ENCODE measurements at regions not wholly inside any gene's neighbourhood (a gene's known extent, or its start where the extent isn't known, plus 50 kb on each side); places are given as distances from the start of the nearest gene placed in this dataset.

GRCh38 chr4:15231265-15232091, 196.4 kb upstream of the C1QTNF7 start:
- Histone ChIP-seq H3K4me3 (no peak overlapping the region), H3K4me1 (ENCODE audit: insufficient read depth) (peaks cover 18% of the 10 kb centered on the region), H3K36me3 (replicated peaks; ENCODE audit: insufficient read depth, low read depth) (no peaks in the 10 kb centered on the region), H2AFZ (no peak overlapping the region), H3K4me2 (no peak overlapping the region), H3K9me3 (ENCODE audit: low read depth) (no peaks in the 10 kb centered on the region), H3K79me2 (no peaks in the 10 kb centered on the region), H3K27ac (no peak overlapping the region), H4K20me1 (ENCODE audit: insufficient read depth, poor library complexity, severe bottlenecking) (no peaks in the 10 kb centered on the region), H3K27me3 (no peaks in the 10 kb centered on the region), H3K9me2 (replicated peaks; ENCODE audit: insufficient read depth) (no peaks in the 10 kb centered on the region)
- peak; percentile 88 for DNase-seq (ENCODE audit: low spot score)
- TF ChIP-seq CTCF (IDR thresholded peaks at IDR 0.05; ENCODE audit: poor library complexity) (peak; percentile 75), EZH2phosphoT487 (IDR thresholded peaks at IDR 0.05; ENCODE audit: low read depth, severe bottlenecking, unreplicated experiment) (no peak)
- WGBS (ENCODE audit: low lambda C conversion rate, missing lambda C conversion rate): 53% methylated on average over 8 of the region's 8 CpGs

DNA sequence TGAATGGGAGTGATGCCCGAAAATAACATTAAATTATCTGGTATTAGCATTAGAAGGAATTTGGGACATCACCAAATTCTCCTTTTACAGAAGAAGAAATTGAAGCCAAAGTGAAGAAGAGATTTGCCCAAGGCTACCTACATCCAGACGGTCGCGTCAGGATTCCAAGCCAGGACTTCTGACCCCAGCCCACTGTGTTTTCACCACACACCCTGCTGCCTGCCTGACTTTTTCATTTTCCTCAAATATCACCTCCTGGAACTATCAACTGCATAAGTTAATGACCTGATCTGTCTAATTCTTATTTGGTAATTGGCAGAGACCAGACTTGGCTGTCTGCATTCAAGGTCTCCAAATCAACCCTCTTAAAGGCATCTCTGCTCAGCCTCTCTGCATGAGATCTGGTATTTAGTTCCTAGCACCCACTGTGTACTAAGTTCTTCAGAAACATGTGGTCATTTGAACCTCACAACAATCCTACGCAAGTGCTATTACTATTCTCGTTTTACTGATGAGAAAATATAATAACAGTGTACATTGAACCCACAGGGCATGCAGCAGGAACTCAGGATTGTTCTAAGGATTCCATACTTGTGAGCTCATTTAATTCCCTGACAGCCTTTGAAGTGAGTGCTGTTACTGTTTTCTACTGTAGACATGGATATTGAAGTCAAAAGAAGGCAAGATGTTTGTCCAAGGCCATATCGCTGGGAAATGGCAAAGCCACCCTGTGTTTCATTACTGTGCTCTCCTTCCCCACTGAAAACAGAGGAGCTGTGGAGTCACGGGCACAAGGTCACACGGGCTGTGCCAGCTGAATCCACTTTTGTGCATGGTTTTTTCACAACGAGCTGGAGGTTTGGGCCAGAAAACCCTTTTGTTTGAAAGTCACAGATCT, 195.2 kb upstream of the C1QTNF7 start:
- no peak overlapping the region for H2AFZ ChIP-seq
- no peaks in the 10 kb centered on the region for H3K36me3 ChIP-seq (replicated peaks; ENCODE audit: insufficient read depth, low read depth)
- H3K4me3 ChIP-seq: no peak overlapping the region
- H3K79me2 ChIP-seq: no peaks in the 10 kb centered on the region
- TF ChIP-seq CTCF (IDR thresholded peaks at IDR 0.05; ENCODE audit: poor library complexity): no peak
- TF ChIP-seq EZH2 (IDR thresholded peaks at IDR 0.05; ENCODE audit: borderline replicate concordance): no peak
- TF ChIP-seq EZH2phosphoT487 (IDR thresholded peaks at IDR 0.05; ENCODE audit: low read depth, severe bottlenecking, unreplicated experiment): no peak
- H4K20me1 ChIP-seq (ENCODE audit: insufficient read depth, poor library complexity, severe bottlenecking): no peaks in the 10 kb centered on the region
- WGBS (ENCODE audit: low lambda C conversion rate, missing lambda C conversion rate): 69% methylated on average over 10 of the region's 10 CpGs
- H3K9me2 ChIP-seq (replicated peaks; ENCODE audit: insufficient read depth): no peaks in the 10 kb centered on the region
- peak; percentile 25 for DNase-seq (ENCODE audit: low spot score)
- no peaks in the 10 kb centered on the region for H3K27me3 ChIP-seq
- H3K4me1 ChIP-seq (ENCODE audit: insufficient read depth): peaks cover 18% of the 10 kb centered on the region
- H3K4me2 ChIP-seq: peak overlapping the region; percentile 11
- no peaks in the 10 kb centered on the region for H3K9me3 ChIP-seq (ENCODE audit: low read depth)
- peak overlapping the region; percentile 49 for H3K27ac ChIP-seq

DNA sequence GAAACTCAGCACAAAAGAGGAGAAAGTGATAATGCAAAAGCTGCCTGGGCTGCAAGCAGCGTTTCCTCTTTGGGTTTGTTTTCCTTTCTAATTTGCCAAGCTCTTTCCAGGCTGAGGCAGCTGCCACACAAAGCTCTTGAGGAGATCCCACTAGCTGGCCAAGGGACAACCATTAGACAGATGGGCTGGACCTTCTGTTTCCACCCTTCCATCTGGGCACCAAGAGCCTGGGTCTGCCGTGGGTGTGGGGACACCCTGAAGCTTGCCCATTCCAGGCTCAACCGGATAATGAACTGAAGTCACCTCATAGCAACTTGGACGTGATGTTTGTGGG, 194.6 kb upstream of the C1QTNF7 start:
- Histone ChIP-seq H3K4me3 (no peak overlapping the region), H2AFZ (no peak overlapping the region), H3K4me1 (ENCODE audit: insufficient read depth) (peaks cover 18% of the 10 kb centered on the region), H3K9me3 (ENCODE audit: low read depth) (no peaks in the 10 kb centered on the region), H3K27me3 (no peaks in the 10 kb centered on the region), H3K36me3 (replicated peaks; ENCODE audit: insufficient read depth, low read depth) (no peaks in the 10 kb centered on the region), H3K9me2 (replicated peaks; ENCODE audit: insufficient read depth) (no peaks in the 10 kb centered on the region), H4K20me1 (ENCODE audit: insufficient read depth, poor library complexity, severe bottlenecking) (no peaks in the 10 kb centered on the region), H3K79me2 (no peaks in the 10 kb centered on the region), H3K4me2 (peak overlapping the region; percentile 11), H3K27ac (peak overlapping the region; percentile 49)
- DNase-seq (ENCODE audit: low spot score): no peak
- 77% methylated on average over 4 of the region's 4 CpGs for WGBS (ENCODE audit: low lambda C conversion rate, missing lambda C conversion rate)
- TF ChIP-seq EZH2phosphoT487 (IDR thresholded peaks at IDR 0.05; ENCODE audit: low read depth, severe bottlenecking, unreplicated experiment): no peak
- no peak for TF ChIP-seq EZH2 (IDR thresholded peaks at IDR 0.05; ENCODE audit: borderline replicate concordance)

GRCh38 chr4:15233626-15234025, 194.2 kb upstream of the C1QTNF7 start:
- Histone ChIP-seq H3K36me3 (replicated peaks; ENCODE audit: insufficient read depth, low read depth) (no peaks in the 10 kb centered on the region), H3K4me2 (no peak overlapping the region), H3K4me3 (no peak overlapping the region), H3K9me2 (replicated peaks; ENCODE audit: insufficient read depth) (no peaks in the 10 kb centered on the region), H3K4me1 (ENCODE audit: insufficient read depth) (peaks cover 18% of the 10 kb centered on the region), H3K9me3 (ENCODE audit: low read depth) (no peaks in the 10 kb centered on the region), H3K27me3 (no peaks in the 10 kb centered on the region), H2AFZ (no peak overlapping the region), H4K20me1 (ENCODE audit: insufficient read depth, poor library complexity, severe bottlenecking) (no peaks in the 10 kb centered on the region), H3K79me2 (no peaks in the 10 kb centered on the region), H3K27ac (peak overlapping the region; percentile 49)
- TF ChIP-seq EZH2 (IDR thresholded peaks at IDR 0.05; ENCODE audit: borderline replicate concordance): no peak
- TF ChIP-seq EZH2phosphoT487 (IDR thresholded peaks at IDR 0.05; ENCODE audit: low read depth, severe bottlenecking, unreplicated experiment): no peak
- no peak for TF ChIP-seq CTCF (IDR thresholded peaks at IDR 0.05; ENCODE audit: poor library complexity)
- 91% methylated on average over 5 of the region's 5 CpGs for WGBS (ENCODE audit: low lambda C conversion rate, missing lambda C conversion rate)
- DNase-seq (ENCODE audit: low spot score): no peak
